Bronchial epithelial cell (primary cell): ENCODE measurements at regions not wholly inside any gene's neighbourhood (a gene's known extent, or its start where the extent isn't known, plus 50 kb on each side); places are given as distances from the start of the nearest gene placed in this dataset.

Experiments
- DNase-seq: peaks from one replicate; pipeline ENCODE4 v3.0.0-alpha.2; 2010; ENCODE audit warnings: low read depth
- FAIRE-seq: peaks from 2 replicates; lab custom pipeline; 2011; peaks lifted over from hg19 to GRCh38; lab: Jason Lieb, UNC
- H3K27me3 ChIP-seq: 2 replicates; pipeline ENCODE4 v1.5.1; 2011; ENCODE audit warnings: low read length; ENCODE audit not compliant: control insufficient read depth, insufficient read depth
- H3K36me3 ChIP-seq: 2 replicates; pipeline ENCODE4 v1.5.1; 2011; ENCODE audit warnings: low read length; ENCODE audit not compliant: control insufficient read depth, insufficient read depth
- H3K4me3 ChIP-seq: 2 replicates; pipeline ENCODE4 v1.5.1; 2011; ENCODE audit warnings: mild to moderate bottlenecking, low read depth, low read length, control low read depth
- CTCF ChIP-seq: IDR thresholded peaks from 2 replicates; pipeline ENCODE4 v1.5.1; 2011; ENCODE audit warnings: mild to moderate bottlenecking, moderate library complexity, low read length, control low read depth, inconsistent platforms; ENCODE audit not compliant: insufficient read depth, severe bottlenecking

- Histone ChIP-seq H3K4me3 (no peak overlapping the region), H3K36me3 (no peaks in the 10 kb centered on the region), H3K27me3 (no peaks in the 10 kb centered on the region)
- FAIRE-seq (no peak), DNase-seq (no peak)
- no peak for TF ChIP-seq CTCF
Measured at GRCh38 chr15:48001393-48002039, 119.3 kb upstream of the SLC24A5 start.

GRCh38 chr15:48002767-48003166 lies 118.0 kb upstream of the SLC24A5 start:
- TF ChIP-seq CTCF, result no peak
- Histone ChIP-seq H3K27me3 (no peaks in the 10 kb centered on the region), H3K4me3 (no peak overlapping the region), H3K36me3 (no peaks in the 10 kb centered on the region)
- FAIRE-seq, result no peak
- DNase-seq, result no peak

- H3K36me3 ChIP-seq, result no peaks in the 10 kb centered on the region
- H3K4me3 ChIP-seq, result no peak overlapping the region
- FAIRE-seq, result no peak
- DNase-seq, result no peak
- TF ChIP-seq CTCF, result no peak
- no peaks in the 10 kb centered on the region for H3K27me3 ChIP-seq
Measured at GRCh38 chr15:48003441-48003840, 117.3 kb upstream of the SLC24A5 start.

- FAIRE-seq (no peak), DNase-seq (no peak)
- no peak overlapping the region for H3K4me3 ChIP-seq
- H3K27me3 ChIP-seq, result no peaks in the 10 kb centered on the region
- no peak for TF ChIP-seq CTCF
- no peaks in the 10 kb centered on the region for H3K36me3 ChIP-seq
Measured at GRCh38 chr15:48005077-48005476, 115.7 kb upstream of the SLC24A5 start.

GRCh38 chr15:48006031-48006511 lies 114.7 kb upstream of the SLC24A5 start:
- DNase-seq (no peak), FAIRE-seq (no peak)
- Histone ChIP-seq H3K36me3 (no peaks in the 10 kb centered on the region), H3K4me3 (no peak overlapping the region), H3K27me3 (no peaks in the 10 kb centered on the region)
- TF ChIP-seq CTCF, result no peak

- H3K36me3 ChIP-seq, result no peaks in the 10 kb centered on the region
- H3K27me3 ChIP-seq, result no peaks in the 10 kb centered on the region
- no peak overlapping the region for H3K4me3 ChIP-seq
- DNase-seq, result no peak
- no peak for TF ChIP-seq CTCF
- no peak for FAIRE-seq
Measured at GRCh38 chr15:48010316-48010715, 110.5 kb upstream of the SLC24A5 start.
